ENCODE measurements at regions not wholly inside any gene's neighbourhood (a gene's known extent, or its start where the extent isn't known, plus 50 kb on each side); places are given as distances from the start of the nearest gene placed in this dataset.

GRCh38 chr3:5304789-5305683 lies 117.5 kb downstream of the EDEM1 start:
- DNase-seq (ENCODE audit: low spot score): no peak

- DNase-seq (ENCODE audit: low spot score): no peak
Observed at GRCh38 chr3:5305684-5305989, 118.1 kb downstream of the EDEM1 start.

GRCh38 chr3:5309171-5309570 lies 121.7 kb downstream of the EDEM1 start:
- DNase-seq (ENCODE audit: low spot score): no peak

- DNase-seq (ENCODE audit: low spot score): no peak
Observed at GRCh38 chr3:5309602-5310001, 122.1 kb downstream of the EDEM1 start.

GRCh38 chr3:5310509-5310908 lies 123.0 kb downstream of the EDEM1 start:
- no peak for DNase-seq (ENCODE audit: low spot score)

GRCh38 chr3:5312290-5312689 lies 124.8 kb downstream of the EDEM1 start:
- no peak for DNase-seq (ENCODE audit: low spot score)

- DNase-seq (ENCODE audit: low spot score): no peak
Observed at GRCh38 chr3:5314897-5315296, 127.4 kb downstream of the EDEM1 start.

- DNase-seq (ENCODE audit: low spot score): no peak
Observed at GRCh38 chr3:5317557-5317956, 130.1 kb downstream of the EDEM1 start.

- DNase-seq (ENCODE audit: low spot score): no peak
Observed at GRCh38 chr3:5319454-5319853, 131.9 kb downstream of the EDEM1 start.

GRCh38 chr3:5321666-5322340 lies 134.3 kb downstream of the EDEM1 start:
- DNase-seq (ENCODE audit: low spot score): no peak

GRCh38 chr3:5324780-5325179 lies 137.3 kb downstream of the EDEM1 start:
- DNase-seq (ENCODE audit: low spot score): no peak

- no peak for DNase-seq (ENCODE audit: low spot score)
Observed at GRCh38 chr3:5330152-5330810, 142.8 kb downstream of the EDEM1 start.

GRCh38 chr3:5331567-5332269 lies 144.2 kb downstream of the EDEM1 start:
- DNase-seq (ENCODE audit: low spot score): no peak

- no peak for DNase-seq (ENCODE audit: low spot score)
Observed at GRCh38 chr3:5332270-5332956, 144.9 kb downstream of the EDEM1 start.

GRCh38 chr3:5339967-5340535 lies 152.5 kb downstream of the EDEM1 start:
- DNase-seq (ENCODE audit: low spot score): no peak

GRCh38 chr3:5341610-5342009 lies 154.1 kb downstream of the EDEM1 start:
- no peak for DNase-seq (ENCODE audit: low spot score)

- DNase-seq (ENCODE audit: low spot score): no peak
Observed at GRCh38 chr3:5343459-5343858, 156.0 kb downstream of the EDEM1 start.

- no peak for DNase-seq (ENCODE audit: low spot score)
Observed at GRCh38 chr3:5344707-5345106, 157.2 kb downstream of the EDEM1 start.

- no peak for DNase-seq (ENCODE audit: low spot score)
Observed at GRCh38 chr3:5347486-5347885, 160.0 kb downstream of the EDEM1 start.

- DNase-seq (ENCODE audit: low spot score): no peak
Observed at GRCh38 chr3:5348229-5348902, 160.9 kb downstream of the EDEM1 start.

GRCh38 chr3:5349343-5349742 lies 161.8 kb downstream of the EDEM1 start:
- no peak for DNase-seq (ENCODE audit: low spot score)
